ENCODE measurements at regions not wholly inside any gene's neighbourhood (a gene's known extent, or its start where the extent isn't known, plus 50 kb on each side); places are given as distances from the start of the nearest gene placed in this dataset.

GRCh38 chr5:155150012-155150411 lies 136.5 kb downstream of the KIF4B start (continued):
- TF ChIP-seq ZBTB40 (IDR thresholded peaks at IDR 0.05) (no peak), ZBTB40 (CRISPR knock-in tag; IDR thresholded peaks at IDR 0.05) (no peak)

- FAIRE-seq (no peak), ATAC-seq (no peak), DNase-seq (ENCODE audit: extremely low read depth in 1 of 4, low spot score in 3 of 4) (no peak)
- H3K4me2 ChIP-seq (ENCODE audit: insufficient read depth, low read length), result no peak overlapping the region
- intact Hi-C loops (cut with micrococcal nuclease), result no loop called here
- no peak overlapping the region for H3K4me3 ChIP-seq
- no peaks in the 10 kb centered on the region for H3K27me3 ChIP-seq (ENCODE audit: control insufficient read depth in 2 of 2, insufficient read depth in 2 of 2, low read length in 2 of 2)
- H3K4me1 ChIP-seq (replicated peaks in 1 of 2; ENCODE audit: control insufficient read depth in 2 of 2, insufficient read depth in 2 of 2, low read length in 2 of 2), result no peaks in the 10 kb centered on the region
- ChIA-PET POLR2A (no interaction called here), CTCF (ENCODE audit: low intra/inter-chr PET ratio) (no interaction called here)
- no peak overlapping the region for H3K9ac ChIP-seq (ENCODE audit: insufficient read depth in 1 of 2, low read depth in 2 of 2, low read length in 2 of 2)
- H4K20me1 ChIP-seq (replicated peaks; ENCODE audit: control insufficient read depth, insufficient read depth, low read length), result no peaks in the 10 kb centered on the region
- no peaks in the 10 kb centered on the region for H3K79me2 ChIP-seq (ENCODE audit: control insufficient read depth, insufficient read depth, low read length)
- no peaks in the 10 kb centered on the region for H3K9me3 ChIP-seq (replicated peaks; ENCODE audit: control insufficient read depth, insufficient read depth, low read depth, low read length)
- TF ChIP-seq CTBP1 (IDR thresholded peaks at IDR 0.05; ENCODE audit: borderline replicate concordance) (no peak), PML (IDR thresholded peaks at IDR 0.05; ENCODE audit: low read length) (no peak), MAFG (tag; conservative IDR thresholded peaks at IDR 0.05) (no peak), BRD9 (IDR thresholded peaks at IDR 0.05; ENCODE audit: low read depth, partially characterized antibody) (no peak)
- TF ChIP-seq, protein P1, sequence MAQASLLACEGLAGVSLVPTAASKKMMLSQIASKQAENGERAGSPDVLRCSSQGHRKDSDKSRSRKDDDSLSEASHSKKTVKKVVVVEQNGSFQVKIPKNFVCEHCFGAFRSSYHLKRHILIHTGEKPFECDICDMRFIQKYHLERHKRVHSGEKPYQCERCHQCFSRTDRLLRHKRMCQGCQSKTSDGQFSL (CRISPR knock-in tag; IDR thresholded peaks at IDR 0.05), result no peak
- TF ChIP-seq, protein P1 (tag; IDR thresholded peaks at IDR 0.05), result no peak
- H2AFZ ChIP-seq (ENCODE audit: low read depth, low read length), result no peak overlapping the region
- in situ Hi-C loops (cut with MboI), result no loop called here
- no peak overlapping the region for H3K27ac ChIP-seq (ENCODE audit: extremely low read depth, low read depth, low read length)
- BruUV-seq (replicated peaks), result no TSS peak
- no peaks in the 10 kb centered on the region for H3K36me3 ChIP-seq (ENCODE audit: control insufficient read depth, insufficient read depth, low read length)
- H3K9me1 ChIP-seq (ENCODE audit: control insufficient read depth, insufficient read depth, low read length), result no peaks in the 10 kb centered on the region
Measured at GRCh38 chr5:155154973-155155372, 141.4 kb downstream of the KIF4B start.
